Left ventricle myocardium inferior (tissue), 1 donor: ENCODE measurements at regions not wholly inside any gene's neighbourhood (a gene's known extent, or its start where the extent isn't known, plus 50 kb on each side); places are given as distances from the start of the nearest gene placed in this dataset.
"Not testable (repeated sequence)": the region's sequence is repeated elsewhere in the genome, so short reads cannot be mapped to it uniquely, and the experiment has no call there.

Experiments used
- DNase-seq: peaks from one replicate; pipeline ENCODE4 v3.0.0-alpha.2; 2020
- H3K27ac ChIP-seq: fragments of 200-600 bp; replicated peaks from 2 replicates; pipeline ENCODE4 v1.8.0; 2021
- H3K27me3 ChIP-seq: fragments of 200-600 bp; 2 replicates; pipeline ENCODE4 v1.8.0; 2021; ENCODE audit warnings: low read depth
- H3K36me3 ChIP-seq: fragments of 200-600 bp; 2 replicates; pipeline ENCODE4 v1.8.0; 2021
- H3K4me1 ChIP-seq: fragments of 200-600 bp; 2 replicates; pipeline ENCODE4 v1.8.0; 2021
- H3K4me3 ChIP-seq: fragments of 200-600 bp; 2 replicates; pipeline ENCODE4 v1.8.0; 2021; ENCODE audit warnings: mild to moderate bottlenecking, moderate library complexity
- H3K9me3 ChIP-seq: fragments of 200-600 bp; replicated peaks from 2 replicates; pipeline ENCODE4 v1.8.0; 2021
- intact Hi-C: fragments of 100-400 bp; cut with micrococcal nuclease; formaldehyde crosslinking; loops from one replicate; pipeline ENCODE4 v1.11.0; 2022
- TF ChIP-seq, protein P1 (sequence below): fragments of 200-600 bp; IDR thresholded peaks from 2 replicates; pipeline ENCODE4 v1.8.0; 2021; ENCODE audit warnings: antibody characterized with exemption, mild to moderate bottlenecking, borderline replicate concordance
- donor health status: DM: no; HTN: yes; CAD: no; lungs with severe emphysema.

DNA sequence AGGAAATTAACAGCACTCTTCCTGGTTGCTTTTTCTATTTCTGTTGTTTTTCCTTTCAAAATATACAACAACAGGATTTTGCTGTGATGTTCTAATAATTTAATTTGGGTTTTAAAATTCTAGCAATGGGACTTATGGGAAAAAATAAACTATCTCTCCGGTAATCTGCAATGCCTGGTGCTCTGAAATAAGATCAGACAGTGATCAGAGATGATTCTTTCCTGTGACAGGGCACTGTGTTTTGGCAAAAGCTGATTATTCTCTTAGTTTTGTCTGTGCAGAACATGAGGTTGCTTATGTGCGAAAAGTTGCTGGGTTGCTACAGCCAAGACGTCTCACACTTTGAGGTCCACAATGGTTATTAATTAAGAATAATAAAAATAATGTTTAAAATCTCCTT, 291.7 kb downstream of the FBXO8 start:
- TF ChIP-seq, protein P1, sequence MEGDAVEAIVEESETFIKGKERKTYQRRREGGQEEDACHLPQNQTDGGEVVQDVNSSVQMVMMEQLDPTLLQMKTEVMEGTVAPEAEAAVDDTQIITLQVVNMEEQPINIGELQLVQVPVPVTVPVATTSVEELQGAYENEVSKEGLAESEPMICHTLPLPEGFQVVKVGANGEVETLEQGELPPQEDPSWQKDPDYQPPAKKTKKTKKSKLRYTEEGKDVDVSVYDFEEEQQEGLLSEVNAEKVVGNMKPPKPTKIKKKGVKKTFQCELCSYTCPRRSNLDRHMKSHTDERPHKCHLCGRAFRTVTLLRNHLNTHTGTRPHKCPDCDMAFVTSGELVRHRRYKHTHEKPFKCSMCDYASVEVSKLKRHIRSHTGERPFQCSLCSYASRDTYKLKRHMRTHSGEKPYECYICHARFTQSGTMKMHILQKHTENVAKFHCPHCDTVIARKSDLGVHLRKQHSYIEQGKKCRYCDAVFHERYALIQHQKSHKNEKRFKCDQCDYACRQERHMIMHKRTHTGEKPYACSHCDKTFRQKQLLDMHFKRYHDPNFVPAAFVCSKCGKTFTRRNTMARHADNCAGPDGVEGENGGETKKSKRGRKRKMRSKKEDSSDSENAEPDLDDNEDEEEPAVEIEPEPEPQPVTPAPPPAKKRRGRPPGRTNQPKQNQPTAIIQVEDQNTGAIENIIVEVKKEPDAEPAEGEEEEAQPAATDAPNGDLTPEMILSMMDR: no peak
- intact Hi-C loops: no loop called here
- Histone ChIP-seq H3K36me3 (no peaks in the 10 kb centered on the region), H3K4me3 (no peak overlapping the region), H3K27me3 (no peaks in the 10 kb centered on the region), H3K27ac (peak overlapping the region; percentile 2), H3K9me3 (no peaks in the 10 kb centered on the region), H3K4me1 (peaks cover 23% of the 10 kb centered on the region)
- DNase-seq: no peak

DNA sequence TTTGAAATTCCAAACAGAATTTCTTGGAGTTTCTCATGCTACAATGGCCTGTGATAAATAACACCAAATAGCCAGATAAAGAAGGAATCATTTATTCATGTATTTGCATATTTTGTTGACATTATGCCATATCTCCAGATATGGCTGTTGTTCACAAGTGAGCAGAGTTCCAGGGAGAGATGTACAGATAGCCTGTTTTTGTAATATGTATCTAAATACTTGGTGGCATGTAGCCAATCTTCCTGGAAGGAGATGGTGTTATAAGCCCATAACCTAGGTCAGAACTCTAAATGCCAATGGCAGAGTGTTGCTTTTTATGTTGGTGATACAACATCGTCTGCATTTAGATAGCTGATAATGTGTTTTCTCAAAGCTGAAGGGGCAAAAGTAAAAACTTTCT, 292.2 kb downstream of the FBXO8 start:
- Histone ChIP-seq H3K4me3 (peak overlapping the region; percentile 45), H3K36me3 (no peaks in the 10 kb centered on the region), H3K4me1 (peaks cover 23% of the 10 kb centered on the region), H3K27me3 (no peaks in the 10 kb centered on the region), H3K9me3 (no peaks in the 10 kb centered on the region), H3K27ac (peak overlapping the region; percentile 74)
- no peak for DNase-seq
- TF ChIP-seq, protein P1: no peak
- intact Hi-C loops: no loop called here

DNA sequence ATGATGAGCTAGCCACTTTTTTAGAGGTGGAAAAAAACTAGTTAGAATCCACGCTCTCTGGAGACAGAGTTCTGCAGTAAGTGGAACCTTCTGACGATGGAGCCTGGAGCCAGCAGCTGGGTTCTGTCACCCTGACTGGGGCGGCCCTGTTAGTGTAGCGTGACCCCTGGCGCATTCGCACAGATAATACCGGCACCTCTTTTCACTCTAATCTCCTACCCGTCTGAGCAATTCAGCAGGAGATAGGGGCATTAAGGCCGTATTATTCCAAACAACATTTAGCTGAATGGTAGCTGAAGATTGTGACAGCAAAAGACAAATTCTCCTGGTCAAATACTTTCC, 292.6 kb downstream of the FBXO8 start:
- intact Hi-C loops: no loop called here

DNA sequence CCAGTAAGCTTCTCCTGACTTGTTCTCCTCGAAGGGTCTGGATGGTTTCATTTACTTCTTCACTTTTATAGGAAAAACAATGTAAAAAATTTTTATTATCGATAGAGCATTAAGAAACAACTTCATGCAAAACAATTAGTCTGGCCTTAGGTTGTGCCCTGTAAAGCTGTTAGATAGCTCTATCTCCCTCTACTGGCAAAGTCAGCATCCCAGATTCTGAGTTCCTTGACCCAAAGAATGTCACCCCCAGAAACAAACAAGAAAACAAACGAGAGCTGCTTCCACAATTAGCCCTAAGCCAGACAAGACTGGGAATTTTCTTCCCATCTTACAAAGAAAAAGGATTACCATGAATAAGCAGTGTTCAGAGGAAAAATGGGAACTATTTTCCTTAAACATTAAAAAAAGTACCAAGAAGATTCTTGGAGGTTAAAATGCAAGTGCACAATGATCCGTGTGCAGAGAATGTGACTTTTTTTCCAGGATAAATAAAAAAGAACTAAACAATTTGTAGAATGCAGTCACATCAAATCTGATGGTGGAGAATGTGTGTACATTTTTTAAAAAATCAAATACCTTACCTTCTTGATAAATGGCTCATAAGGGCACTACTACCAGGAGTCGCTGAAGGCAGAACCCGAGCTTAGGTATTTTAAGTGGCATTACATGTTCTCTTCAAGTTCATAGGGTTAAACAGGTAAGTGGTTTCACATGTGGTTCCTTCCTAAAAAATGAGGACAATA, 293.2 kb downstream of the FBXO8 start:
- H3K4me3 ChIP-seq: peak overlapping the region; percentile 45
- DNase-seq: no peak
- H3K9me3 ChIP-seq: no peaks in the 10 kb centered on the region
- peaks cover 23% of the 10 kb centered on the region for H3K4me1 ChIP-seq
- peak overlapping the region; percentile 74 for H3K27ac ChIP-seq
- TF ChIP-seq, protein P1: peak; percentile 66
- intact Hi-C loops: no loop called here
- no peaks in the 10 kb centered on the region for H3K27me3 ChIP-seq
- H3K36me3 ChIP-seq: no peaks in the 10 kb centered on the region

More for the DNA sequence above, 292.6 kb downstream of the FBXO8 start:
- Histone ChIP-seq H3K4me3 (peak overlapping the region; percentile 45), H3K9me3 (no peaks in the 10 kb centered on the region), H3K27me3 (no peaks in the 10 kb centered on the region), H3K27ac (peak overlapping the region; percentile 74), H3K36me3 (no peaks in the 10 kb centered on the region), H3K4me1 (peaks cover 23% of the 10 kb centered on the region)
- TF ChIP-seq, protein P1: peak; percentile 15
- peak; percentile 76 for DNase-seq

DNA sequence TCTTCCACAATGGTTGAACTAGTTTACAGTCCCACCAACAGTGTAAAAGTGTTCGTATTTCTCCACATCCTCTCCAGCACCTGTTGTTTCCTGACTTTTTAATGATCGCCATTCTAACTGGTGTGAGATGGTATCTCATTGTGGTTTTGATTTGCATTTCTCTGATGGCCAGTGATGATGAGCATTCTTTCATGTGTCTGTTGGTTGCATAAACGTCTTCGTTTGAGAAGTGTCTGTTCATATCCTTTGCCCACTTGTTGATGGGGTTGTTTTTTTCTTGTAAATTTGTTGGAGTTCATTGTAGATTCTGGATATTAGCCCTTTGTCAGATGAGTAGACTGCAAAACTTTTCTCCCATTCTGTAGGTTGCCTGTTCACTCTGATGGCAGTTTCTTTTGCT, 319.9 kb downstream of the FBXO8 start:
- intact Hi-C loops, H3K36me3 ChIP-seq, H3K9me3 ChIP-seq, H3K4me3 ChIP-seq, H3K4me1 ChIP-seq, H3K27ac ChIP-seq, DNase-seq, H3K27me3 ChIP-seq: not testable (repeated sequence)

DNA sequence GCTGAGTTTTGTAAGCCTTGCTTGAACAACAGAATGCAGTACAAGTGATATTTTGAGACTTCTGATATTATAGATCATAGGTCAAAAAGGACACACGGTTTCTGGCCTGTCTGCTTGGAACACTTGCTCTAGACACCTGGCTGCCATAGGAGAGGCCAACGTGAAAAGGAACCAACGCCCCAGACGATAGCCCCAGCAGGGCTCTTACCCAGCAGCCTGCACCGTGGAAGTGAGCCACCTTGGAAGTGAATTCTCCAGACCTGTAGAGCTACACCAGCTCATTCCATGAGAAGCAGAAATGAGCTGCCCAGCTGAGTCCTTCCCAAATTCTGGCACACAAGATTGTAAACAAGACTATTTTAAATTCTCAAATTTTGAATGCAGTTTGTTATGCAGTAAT, 323.1 kb downstream of the FBXO8 start:
- no peaks in the 10 kb centered on the region for H3K36me3 ChIP-seq
- no peaks in the 10 kb centered on the region for H3K27me3 ChIP-seq
- H3K4me1 ChIP-seq: peaks cover 6% of the 10 kb centered on the region
- no peak for DNase-seq
- no peaks in the 10 kb centered on the region for H3K9me3 ChIP-seq
- no peak overlapping the region for H3K4me3 ChIP-seq
- TF ChIP-seq, protein P1: no peak
- intact Hi-C loops: no loop called here
- H3K27ac ChIP-seq: no peak overlapping the region
